Glomerular endothelial cell (primary cell): ENCODE measurements at regions not wholly inside any gene's neighbourhood (a gene's known extent, or its start where the extent isn't known, plus 50 kb on each side); places are given as distances from the start of the nearest gene placed in this dataset.
"Not testable (repeated sequence)": the region's sequence is repeated elsewhere in the genome, so short reads cannot be mapped to it uniquely, and the experiment has no call there.

ENCODE experiments used
- DNase-seq: peaks from one replicate; pipeline ENCODE4 v3.0.0-alpha.2; 2011; ENCODE audit warnings: low read depth, low spot score; ENCODE audit errors: extremely low read depth

- DNase-seq: no peak
These were observed 1342.9 kb downstream of the SI start for GRCh38 chr3:163735394-163735793.

GRCh38 chr3:163730684-163731083 is 1347.6 kb downstream of the SI start:
- no peak for DNase-seq

- DNase-seq: no peak
These were observed 1352.2 kb downstream of the SI start for GRCh38 chr3:163726125-163726524.

GRCh38 chr3:163722405-163722804 is 1355.9 kb downstream of the SI start:
- no peak for DNase-seq

GRCh38 chr3:163721596-163721995 is 1356.7 kb downstream of the SI start:
- no peak for DNase-seq

GRCh38 chr3:163717377-163717776 is 1360.9 kb downstream of the SI start:
- DNase-seq: no peak

GRCh38 chr3:163708428-163708827 is 1369.9 kb downstream of the SI start:
- DNase-seq: no peak

- no peak for DNase-seq
These were observed 1370.6 kb downstream of the SI start for GRCh38 chr3:163707659-163708058.

GRCh38 chr3:163698221-163698620 is 1380.1 kb downstream of the SI start:
- DNase-seq: not testable (repeated sequence)

- DNase-seq: no peak
These were observed 1385.8 kb downstream of the SI start for GRCh38 chr3:163692494-163692893.

GRCh38 chr3:163684651-163685050 is 1393.6 kb downstream of the SI start:
- DNase-seq: no peak

- no peak for DNase-seq
These were observed 1405.3 kb downstream of the SI start for GRCh38 chr3:163672954-163673353.

GRCh38 chr3:163671201-163671600 is 1407.1 kb downstream of the SI start:
- DNase-seq: no peak

GRCh38 chr3:163664466-163664865 is 1413.8 kb downstream of the SI start:
- no peak for DNase-seq

GRCh38 chr3:163657088-163657487 is 1421.2 kb downstream of the SI start:
- DNase-seq: no peak

- no peak for DNase-seq
These were observed 1423.3 kb downstream of the SI start for GRCh38 chr3:163655021-163655420.

- no peak for DNase-seq
These were observed 1434.1 kb downstream of the SI start for GRCh38 chr3:163644172-163644571.

GRCh38 chr3:163632722-163633121 is 1445.6 kb downstream of the SI start:
- no peak for DNase-seq

- no peak for DNase-seq
These were observed 1451.5 kb downstream of the SI start for GRCh38 chr3:163626753-163627152.

GRCh38 chr3:163622384-163622783 is 1455.9 kb downstream of the SI start:
- no peak for DNase-seq

- no peak for DNase-seq
These were observed 1463.4 kb downstream of the SI start for GRCh38 chr3:163614886-163615285.

GRCh38 chr3:163605915-163606314 is 1472.4 kb downstream of the SI start:
- DNase-seq: no peak

- DNase-seq: no peak
These were observed 1476.9 kb downstream of the SI start for GRCh38 chr3:163601426-163601825.

- DNase-seq: no peak
These were observed 1491.0 kb downstream of the SI start for GRCh38 chr3:163587342-163587741.
